HG03066 (cell line): ENCODE measurements at regions not wholly inside any gene's neighbourhood (a gene's known extent, or its start where the extent isn't known, plus 50 kb on each side); places are given as distances from the start of the nearest gene placed in this dataset.
"Not testable (repeated sequence)": the region's sequence is repeated elsewhere in the genome, so short reads cannot be mapped to it uniquely, and the experiment has no call there.

ENCODE experiments used
- ATAC-seq: cut with Tn5 transposase; IDR thresholded peaks from one replicate; pipeline ENCODE4 v1.9.1; 2021; ENCODE audit warnings: low read depth; ENCODE audit not compliant: unreplicated experiment

DNA sequence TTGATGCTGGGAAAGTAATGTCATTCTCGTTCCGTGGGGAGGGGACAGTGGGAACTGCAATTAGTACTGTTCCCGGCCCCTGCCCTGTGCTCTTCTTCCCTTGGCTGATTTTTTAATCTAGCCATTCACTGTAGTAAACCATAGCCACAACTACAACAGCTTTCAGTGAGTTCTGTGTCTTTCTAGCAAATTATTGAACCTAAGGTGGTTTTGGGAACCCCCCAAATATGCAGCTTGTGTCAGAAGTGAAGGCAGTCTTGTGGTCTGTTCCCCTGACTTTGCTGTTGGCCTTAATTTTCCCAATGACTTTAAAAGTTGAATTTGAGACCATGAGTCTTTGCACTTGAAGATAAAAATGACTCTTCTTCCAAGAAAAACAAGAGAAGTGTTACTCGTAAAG is 114.3 kb upstream of the ETV6 start:
- no peak for ATAC-seq

DNA sequence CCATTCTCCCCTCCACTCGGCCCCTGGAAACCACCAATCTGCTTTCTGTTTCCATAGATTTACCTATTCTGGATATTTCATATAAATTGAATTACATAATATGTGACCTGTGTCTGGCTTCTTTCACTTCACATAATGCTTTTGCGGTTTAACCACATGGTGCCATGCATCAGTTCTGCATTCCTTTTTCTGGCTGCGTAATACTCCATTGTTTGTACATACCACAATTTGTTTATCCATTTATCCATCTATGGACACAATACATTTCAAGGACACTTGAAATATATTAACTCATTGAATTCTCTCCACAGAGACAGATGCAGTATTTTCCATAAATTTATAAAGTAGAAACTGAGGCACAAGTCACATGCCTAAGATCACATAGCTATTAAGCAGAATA is 110.3 kb upstream of the ETV6 start:
- no peak for ATAC-seq

- no peak for ATAC-seq
These were observed 109.3 kb upstream of the ETV6 start for GRCh38 chr12:11540156-11540555.

DNA sequence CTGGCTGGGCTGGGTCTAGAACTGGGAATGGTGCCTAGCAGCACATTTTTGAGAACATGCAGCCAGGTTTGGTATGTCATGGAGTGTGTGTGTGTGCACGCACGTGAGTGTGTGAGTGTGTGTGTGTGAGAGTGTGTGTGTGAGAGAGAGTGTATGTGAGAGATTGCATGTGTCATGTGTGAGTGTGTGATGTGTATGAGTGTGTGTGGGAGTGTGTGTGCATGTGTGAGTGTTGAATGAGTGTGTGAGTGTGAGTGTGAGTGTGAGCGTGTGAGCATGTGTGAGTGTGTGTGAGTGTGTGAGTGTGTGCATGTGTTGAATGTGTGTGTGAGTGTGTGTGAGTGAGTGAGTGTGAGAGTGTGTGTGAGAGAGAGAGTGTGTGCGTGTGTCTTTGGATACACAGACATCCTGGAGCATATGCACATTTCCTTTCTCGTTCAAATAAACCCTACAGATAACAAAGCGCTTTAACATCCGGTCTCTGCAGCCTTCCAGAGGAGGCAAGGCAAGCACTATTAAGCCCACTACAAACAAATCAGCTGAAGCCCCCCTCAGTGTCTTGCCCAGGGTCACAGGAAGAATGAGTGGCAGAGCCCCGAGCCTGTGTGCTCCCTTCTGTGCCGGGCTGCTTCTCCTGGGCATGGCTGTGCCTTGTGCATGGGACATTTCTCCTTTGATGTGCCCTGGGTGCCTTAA is 108.7 kb upstream of the ETV6 start:
- no peak for ATAC-seq

DNA sequence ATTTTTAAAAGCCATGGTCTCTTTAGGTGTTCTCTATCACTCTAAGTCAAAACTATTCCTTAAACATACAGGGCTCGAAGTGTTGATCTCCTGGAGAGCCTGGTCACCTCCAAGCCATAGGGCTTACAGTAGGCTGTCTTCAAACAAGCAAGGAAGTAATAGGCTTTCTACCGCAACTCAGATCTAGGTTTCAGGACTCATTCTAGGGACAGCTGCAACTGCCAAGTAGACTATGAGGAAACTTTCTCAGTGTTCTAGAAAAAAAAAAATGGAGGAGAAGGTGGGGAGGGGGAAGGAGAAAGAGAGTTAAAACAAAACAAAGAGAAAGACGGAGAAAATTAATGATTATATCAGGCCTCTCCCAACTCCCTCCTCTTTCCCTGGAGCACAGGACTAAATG is 106.9 kb upstream of the ETV6 start:
- ATAC-seq, result no peak

GRCh38 chr12:11543457-11544158 is 105.9 kb upstream of the ETV6 start:
- no peak for ATAC-seq

DNA sequence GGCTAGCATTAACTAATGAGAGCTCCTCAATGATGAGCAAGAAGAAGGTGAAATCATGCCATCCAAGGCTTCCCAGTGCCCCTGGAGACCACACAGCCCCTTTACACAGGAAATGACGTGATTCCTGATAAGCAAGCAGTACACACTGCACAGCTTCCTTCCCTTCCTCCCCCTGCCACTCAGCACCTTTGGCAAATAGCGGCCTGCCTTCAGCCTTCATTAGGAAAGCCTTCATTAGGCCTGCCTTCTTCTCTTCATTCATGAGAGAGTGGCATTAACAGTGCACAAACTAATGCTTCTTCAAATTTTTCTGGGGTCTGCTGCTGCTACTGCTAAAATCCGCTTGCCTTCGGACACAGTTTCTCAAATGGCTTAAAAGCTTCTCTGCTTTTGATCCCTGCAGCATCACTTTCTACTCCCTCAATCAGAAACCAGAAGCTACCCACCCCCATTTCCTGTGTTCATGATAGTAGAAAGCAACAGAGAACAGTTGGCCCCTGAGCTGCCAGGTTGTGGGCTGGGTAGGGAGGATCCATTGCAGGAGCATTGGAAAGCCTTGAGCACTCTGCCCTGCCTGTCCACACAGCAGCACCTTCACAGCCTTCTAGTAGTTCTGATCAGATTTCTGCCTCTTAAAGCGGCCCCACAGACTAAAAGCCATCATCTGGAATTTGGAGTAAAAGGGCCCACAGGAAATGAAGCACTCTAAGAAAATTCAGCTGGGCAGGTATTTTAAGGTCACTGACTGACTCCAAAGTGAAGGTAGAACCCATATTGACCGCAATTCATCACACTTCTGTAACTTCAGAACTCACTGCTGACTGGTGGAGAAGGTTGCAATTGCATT is 103.8 kb upstream of the ETV6 start:
- peak; percentile 69 for ATAC-seq

- not testable (repeated sequence) for ATAC-seq
These were observed 102.7 kb upstream of the ETV6 start for GRCh38 chr12:11546582-11547270.

DNA sequence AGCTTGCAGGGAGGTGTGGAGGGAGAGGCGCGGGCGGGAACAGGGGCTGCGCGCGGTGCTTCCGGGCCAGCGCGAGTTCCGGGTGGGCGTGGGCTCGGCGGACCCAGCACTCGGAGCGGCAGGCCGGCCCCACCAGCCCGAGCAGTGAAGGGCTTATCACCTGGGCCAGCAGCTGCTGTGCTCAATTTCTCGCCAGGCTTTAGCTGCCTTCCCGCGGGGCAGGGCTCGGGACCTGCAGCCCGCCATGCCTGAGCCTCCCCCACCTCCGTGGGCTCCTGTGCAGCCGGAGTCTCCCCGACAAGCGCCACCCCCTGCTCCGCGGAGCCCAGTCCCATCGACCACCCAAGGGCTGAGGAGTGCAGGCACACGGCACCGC is 102.2 kb upstream of the ETV6 start:
- ATAC-seq, result not testable (repeated sequence)

- ATAC-seq, result no peak
These were observed 100.4 kb upstream of the ETV6 start for GRCh38 chr12:11549119-11549518.

DNA sequence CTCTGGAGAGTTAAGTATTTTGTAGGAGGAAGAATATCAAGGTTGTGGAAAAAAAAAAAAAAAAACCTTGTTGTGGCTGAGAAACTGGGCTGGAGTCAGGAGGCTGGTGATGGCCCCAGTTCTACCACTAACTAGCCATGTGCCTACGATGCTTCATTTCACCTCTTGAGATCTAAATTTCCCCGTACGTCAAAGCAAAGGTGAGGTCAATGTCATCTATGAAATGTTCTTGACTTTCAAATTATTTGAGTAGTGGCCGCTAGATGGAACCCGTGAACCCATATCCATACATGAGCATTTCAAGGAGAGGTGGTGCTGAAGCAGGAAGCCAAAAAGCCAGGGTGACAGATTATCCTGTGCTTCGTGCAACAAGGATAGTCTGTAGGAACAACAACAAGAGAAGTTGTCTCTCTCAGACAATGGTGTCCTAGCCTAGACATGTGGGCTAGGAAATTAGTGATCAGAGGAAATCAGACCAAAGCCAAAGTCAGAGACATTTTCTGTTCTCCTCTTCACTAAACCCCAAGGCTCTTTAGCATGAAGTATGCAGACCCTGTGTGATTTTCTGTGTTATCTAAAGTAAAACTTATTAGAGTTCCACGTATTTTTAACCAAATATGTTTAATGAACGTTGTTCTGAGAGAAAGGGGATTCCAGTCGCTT is 95.5 kb upstream of the ETV6 start:
- peak; percentile 69 for ATAC-seq

GRCh38 chr12:11555195-11555594 is 94.3 kb upstream of the ETV6 start:
- ATAC-seq, result no peak

- no peak for ATAC-seq
These were observed 93.5 kb upstream of the ETV6 start for GRCh38 chr12:11555743-11556625.

DNA sequence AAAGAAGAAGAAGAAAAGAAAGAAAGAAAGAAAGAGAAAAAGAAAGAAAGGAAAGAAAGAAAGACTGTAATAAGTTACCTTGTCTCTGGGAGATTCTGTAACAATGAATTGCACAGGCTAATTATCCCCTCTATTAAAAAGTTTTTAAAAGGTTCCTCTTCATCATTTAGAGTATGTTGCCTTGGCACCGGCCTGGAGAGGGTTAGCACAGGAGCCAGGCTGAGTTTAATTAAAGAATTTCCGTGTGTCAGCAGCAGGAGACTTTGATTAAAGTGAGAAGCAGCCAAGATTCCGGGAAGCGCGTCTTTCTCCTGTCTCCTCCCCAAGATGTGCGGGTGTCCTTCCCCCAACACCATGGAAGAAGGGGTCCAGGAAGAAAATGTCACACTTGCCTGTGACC is 92.8 kb upstream of the ETV6 start:
- no peak for ATAC-seq

GRCh38 chr12:11559626-11560340 is 89.7 kb upstream of the ETV6 start:
- no peak for ATAC-seq

DNA sequence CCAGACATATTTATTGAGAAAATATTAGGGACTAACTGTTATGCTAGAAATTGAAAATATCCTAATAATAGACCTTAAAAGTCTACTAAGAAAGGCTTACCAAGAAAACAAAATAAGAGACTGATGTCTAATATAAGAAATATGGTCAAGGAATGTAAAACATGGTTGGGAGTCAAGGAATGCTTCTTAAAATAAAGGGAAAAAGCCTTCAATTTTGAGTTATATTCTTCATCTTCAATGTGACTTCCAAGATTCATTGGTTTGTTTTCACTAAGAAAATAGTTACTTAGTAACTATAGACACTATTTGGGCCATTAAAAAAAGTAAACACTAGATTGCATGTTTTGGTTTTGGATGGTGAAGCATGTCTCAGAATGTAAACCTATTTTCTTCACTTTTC is 88.1 kb upstream of the ETV6 start:
- no peak for ATAC-seq

DNA sequence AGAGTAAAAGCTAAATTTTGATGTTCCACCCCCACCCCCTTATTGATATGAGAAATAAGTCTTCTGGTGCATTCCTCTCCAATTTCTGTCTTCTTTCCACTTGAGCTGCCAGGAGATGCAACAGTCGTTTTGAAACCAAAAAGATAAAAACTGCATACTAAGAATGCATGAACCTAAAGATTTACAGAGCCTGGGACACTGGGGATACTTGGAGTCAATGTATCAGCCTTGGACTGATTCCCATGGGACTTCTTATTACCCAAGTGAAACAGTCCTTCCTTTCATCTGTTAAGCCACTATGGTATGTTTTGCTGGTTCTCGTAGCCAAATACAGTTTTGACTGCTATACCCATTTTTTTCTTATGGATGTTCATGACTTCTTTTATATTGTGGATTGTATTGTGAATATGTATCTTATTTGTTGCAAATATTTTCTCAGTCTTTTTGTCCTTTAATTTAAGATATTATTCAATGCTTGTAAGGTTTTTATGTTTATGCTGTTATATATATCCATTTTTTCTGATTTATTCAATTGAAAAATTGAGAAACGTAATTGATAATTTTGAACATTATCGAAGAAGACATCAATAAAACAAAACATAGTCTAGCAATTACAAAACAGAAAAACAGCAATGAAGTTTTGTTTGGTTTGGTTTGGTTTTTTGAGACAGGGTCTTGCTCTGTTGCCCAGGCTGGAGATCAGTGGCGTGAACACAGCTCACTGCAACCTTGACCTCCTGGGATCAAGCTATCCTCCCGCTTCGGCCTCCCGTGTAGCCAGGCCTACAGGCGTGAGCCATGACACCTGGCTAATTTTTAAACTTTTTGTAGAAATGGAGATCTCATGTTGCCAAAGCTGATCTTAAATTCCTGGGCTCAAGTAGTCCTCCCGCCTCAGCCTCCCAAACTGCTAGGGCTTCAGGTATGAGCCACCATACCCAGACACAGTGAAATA is 85.4 kb upstream of the ETV6 start:
- no peak for ATAC-seq
